ENCODE measurements at regions not wholly inside any gene's neighbourhood (a gene's known extent, or its start where the extent isn't known, plus 50 kb on each side); places are given as distances from the start of the nearest gene placed in this dataset.

- H3K4me3 ChIP-seq (ENCODE audit: insufficient read depth, low read depth, low read length) = no peak overlapping the region
- no peak overlapping the region for H3K9ac ChIP-seq (ENCODE audit: low read depth, low read length)
- H3K36me3 ChIP-seq (ENCODE audit: control insufficient read depth, insufficient read depth, low read length) = no peaks in the 10 kb centered on the region
- no peak overlapping the region for H4K5ac ChIP-seq (ENCODE audit: low read depth, low read length)
- no peaks in the 10 kb centered on the region for H3K4me1 ChIP-seq (ENCODE audit: control insufficient read depth, insufficient read depth, low read length)
- ATAC-seq (ENCODE audit: low read depth) (no peak), DNase-seq (no peak)
- no peak overlapping the region for H2AK5ac ChIP-seq (ENCODE audit: low read depth, low read length)
- H2BK15ac ChIP-seq (ENCODE audit: low read depth, low read length) = no peak overlapping the region
- dilution Hi-C loops (cut with HindIII; ENCODE audit: low sequenced_read_pairs, unreplicated experiment) (no loop called here), intact Hi-C loops (cut with micrococcal nuclease) (no loop called here), in situ Hi-C loops (cut with MboI; ENCODE audit: low sequenced_read_pairs) (no loop called here)
- no peak overlapping the region for H3K27ac ChIP-seq (ENCODE audit: insufficient read depth, low read length)
- no peaks in the 10 kb centered on the region for H3K79me1 ChIP-seq (ENCODE audit: low read depth in 1 of 2, low read length in 2 of 2)
- no peak for TF ChIP-seq RCOR1 (IDR thresholded peaks at IDR 0.05; ENCODE audit: insufficient replicate concordance, low read length)
- TF ChIP-seq SMC3 (IDR thresholded peaks at IDR 0.05; ENCODE audit: low read depth, low read length) = no peak
- TF ChIP-seq, protein P1, sequence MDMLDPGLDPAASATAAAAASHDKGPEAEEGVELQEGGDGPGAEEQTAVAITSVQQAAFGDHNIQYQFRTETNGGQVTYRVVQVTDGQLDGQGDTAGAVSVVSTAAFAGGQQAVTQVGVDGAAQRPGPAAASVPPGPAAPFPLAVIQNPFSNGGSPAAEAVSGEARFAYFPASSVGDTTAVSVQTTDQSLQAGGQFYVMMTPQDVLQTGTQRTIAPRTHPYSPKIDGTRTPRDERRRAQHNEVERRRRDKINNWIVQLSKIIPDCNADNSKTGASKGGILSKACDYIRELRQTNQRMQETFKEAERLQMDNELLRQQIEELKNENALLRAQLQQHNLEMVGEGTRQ (IDR thresholded peaks at IDR 0.05; ENCODE audit: low read depth, low read length) = no peak
- TF ChIP-seq FOS (IDR thresholded peaks at IDR 0.05; ENCODE audit: low read depth, low read length) = no peak
- no peak for TF ChIP-seq BHLHE40 (IDR thresholded peaks at IDR 0.05; ENCODE audit: low read depth, low read length)
- no peak for TF ChIP-seq ELK1 (IDR thresholded peaks at IDR 0.05; ENCODE audit: borderline replicate concordance, low read depth, low read length)
- TF ChIP-seq, protein P2, sequence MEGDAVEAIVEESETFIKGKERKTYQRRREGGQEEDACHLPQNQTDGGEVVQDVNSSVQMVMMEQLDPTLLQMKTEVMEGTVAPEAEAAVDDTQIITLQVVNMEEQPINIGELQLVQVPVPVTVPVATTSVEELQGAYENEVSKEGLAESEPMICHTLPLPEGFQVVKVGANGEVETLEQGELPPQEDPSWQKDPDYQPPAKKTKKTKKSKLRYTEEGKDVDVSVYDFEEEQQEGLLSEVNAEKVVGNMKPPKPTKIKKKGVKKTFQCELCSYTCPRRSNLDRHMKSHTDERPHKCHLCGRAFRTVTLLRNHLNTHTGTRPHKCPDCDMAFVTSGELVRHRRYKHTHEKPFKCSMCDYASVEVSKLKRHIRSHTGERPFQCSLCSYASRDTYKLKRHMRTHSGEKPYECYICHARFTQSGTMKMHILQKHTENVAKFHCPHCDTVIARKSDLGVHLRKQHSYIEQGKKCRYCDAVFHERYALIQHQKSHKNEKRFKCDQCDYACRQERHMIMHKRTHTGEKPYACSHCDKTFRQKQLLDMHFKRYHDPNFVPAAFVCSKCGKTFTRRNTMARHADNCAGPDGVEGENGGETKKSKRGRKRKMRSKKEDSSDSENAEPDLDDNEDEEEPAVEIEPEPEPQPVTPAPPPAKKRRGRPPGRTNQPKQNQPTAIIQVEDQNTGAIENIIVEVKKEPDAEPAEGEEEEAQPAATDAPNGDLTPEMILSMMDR (conservative IDR thresholded peaks at IDR 0.05; ENCODE audit: low read depth, low read length) = no peak
- no peak for TF ChIP-seq RAD21 (IDR thresholded peaks at IDR 0.05; ENCODE audit: low read length)
- TF ChIP-seq NFE2L2 (IDR thresholded peaks at IDR 0.05; ENCODE audit: low read depth, low read length) = no peak
- no peak for TF ChIP-seq RFX5 (IDR thresholded peaks at IDR 0.05; ENCODE audit: low read depth, low read length)
- no peak for TF ChIP-seq MXI1 (IDR thresholded peaks at IDR 0.05; ENCODE audit: borderline replicate concordance, low read depth, low read length)
- TF ChIP-seq POLR2A (IDR thresholded peaks at IDR 0.05; ENCODE audit: low read depth, low read length) = no peak
- TF ChIP-seq MAFK (IDR thresholded peaks at IDR 0.05; ENCODE audit: low read depth, low read length) = no peak
- no peak for TF ChIP-seq CEBPB (IDR thresholded peaks at IDR 0.05; ENCODE audit: low read depth, low read length)
- TF ChIP-seq MAZ (IDR thresholded peaks at IDR 0.05; ENCODE audit: borderline replicate concordance, low read depth, low read length) = no peak
- no peak for TF ChIP-seq CHD1 (IDR thresholded peaks at IDR 0.05; ENCODE audit: low read depth, low read length)
- CTCF ChIA-PET = no interaction called here
- no peaks in the 10 kb centered on the region for H4K20me1 ChIP-seq (ENCODE audit: insufficient read depth, low read length)
- H2BK20ac ChIP-seq (ENCODE audit: low read depth, low read length) = no peak overlapping the region
- no peaks in the 10 kb centered on the region for H3K9me1 ChIP-seq (ENCODE audit: insufficient read depth, low read length)
- BruUV-seq (replicated peaks) = no TSS peak
- no peaks in the 10 kb centered on the region; the same call in 1 of the 2 replicates for H3K9me3 ChIP-seq (ENCODE audit: control insufficient read depth, insufficient read depth, low read length)
- no peak overlapping the region for H3K4ac ChIP-seq (ENCODE audit: low read depth, low read length)
- H4K8ac ChIP-seq (ENCODE audit: low read depth in 2 of 2, low read length in 2 of 2) = no peak overlapping the region
- no peak overlapping the region for H3K18ac ChIP-seq (ENCODE audit: low read depth, low read length)
- POLR2A ChIA-PET (ENCODE audit: unreplicated experiment) = no interaction called here
- no peak overlapping the region for H2BK5ac ChIP-seq (ENCODE audit: low read depth, low read length, poor library complexity, severe bottlenecking)
- H4K91ac ChIP-seq (ENCODE audit: insufficient read depth, low read depth, low read length) = no peak overlapping the region
- no peak overlapping the region for H3K4me2 ChIP-seq (ENCODE audit: low read depth, low read length)
- no peak overlapping the region for H2AK9ac ChIP-seq (replicated peaks; ENCODE audit: low read depth, low read length, poor library complexity)
- H2BK120ac ChIP-seq (ENCODE audit: low read depth, low read length) = no peak overlapping the region
- no CpG with 5 or more reads among the region's 2 CpGs for WGBS, 2 experiments (ENCODE audit: extremely low coverage in 2 of 2, insufficient read length in 1 of 2)
- H3K56ac ChIP-seq (ENCODE audit: extremely low read depth, insufficient read depth, low read length) = no peak overlapping the region
- H3K23ac ChIP-seq (ENCODE audit: low read depth, low read length) = no peak overlapping the region
- no peak overlapping the region for H3K14ac ChIP-seq (replicated peaks; ENCODE audit: low read depth, low read length)
- H3K27me3 ChIP-seq (ENCODE audit: control insufficient read depth, insufficient read depth, low read length) = no peaks in the 10 kb centered on the region
- no peak overlapping the region for H2AFZ ChIP-seq (replicated peaks; ENCODE audit: low read length, poor library complexity)
Observed at GRCh38 chr6:19036196-19036555, 649.0 kb downstream of the RNF144B start.

Data from IMR-90 (cell line).